HG02970 (cell line): ENCODE measurements at regions not wholly inside any gene's neighbourhood (a gene's known extent, or its start where the extent isn't known, plus 50 kb on each side); places are given as distances from the start of the nearest gene placed in this dataset.

ENCODE experiments used
- ATAC-seq: cut with Tn5 transposase; IDR thresholded peaks from one replicate; pipeline ENCODE4 v1.9.1; 2021; ENCODE audit warnings: mild to moderate bottlenecking, moderate library complexity, moderate number of reproducible peaks; ENCODE audit not compliant: unreplicated experiment, low FRiP score

DNA sequence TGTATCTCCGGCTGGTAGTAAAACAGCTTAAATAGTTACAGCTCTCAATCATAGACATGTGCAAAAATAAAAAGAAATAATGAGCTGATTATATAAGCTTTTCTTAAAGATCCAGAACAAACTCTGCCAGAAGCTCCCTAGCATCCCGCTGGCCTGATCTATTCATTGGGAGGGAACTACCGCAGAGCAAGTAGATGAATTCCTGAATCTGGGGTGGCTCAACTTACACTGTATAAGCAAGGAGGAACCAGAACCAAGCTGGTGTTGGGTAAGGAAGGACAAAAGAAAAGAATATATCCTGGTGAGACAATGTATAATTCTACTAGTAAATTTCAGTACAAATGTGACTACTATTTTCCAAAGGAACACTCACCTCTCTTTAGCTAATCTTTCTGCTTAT lies 1122.2 kb downstream of the OLFM4 start:
- no peak for ATAC-seq

DNA sequence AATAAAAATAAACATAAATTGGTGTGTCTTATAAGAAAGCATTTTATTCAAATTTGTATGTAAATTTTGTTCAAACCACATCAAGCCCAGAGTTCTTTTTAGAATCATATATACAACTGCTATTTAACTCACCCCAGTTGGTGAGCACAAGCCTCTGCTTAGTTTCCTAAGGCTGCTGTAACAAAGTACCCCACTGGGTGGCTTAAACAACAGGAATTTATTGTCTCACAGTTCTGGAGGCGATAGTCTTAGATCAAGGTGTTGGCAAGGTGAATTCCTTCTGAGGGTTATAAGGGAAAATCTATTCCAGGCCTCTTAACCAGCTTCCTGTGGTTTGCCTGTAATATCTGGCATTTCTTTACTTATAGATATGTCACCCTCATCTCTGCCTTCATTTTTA lies 1133.5 kb downstream of the OLFM4 start:
- no peak for ATAC-seq

DNA sequence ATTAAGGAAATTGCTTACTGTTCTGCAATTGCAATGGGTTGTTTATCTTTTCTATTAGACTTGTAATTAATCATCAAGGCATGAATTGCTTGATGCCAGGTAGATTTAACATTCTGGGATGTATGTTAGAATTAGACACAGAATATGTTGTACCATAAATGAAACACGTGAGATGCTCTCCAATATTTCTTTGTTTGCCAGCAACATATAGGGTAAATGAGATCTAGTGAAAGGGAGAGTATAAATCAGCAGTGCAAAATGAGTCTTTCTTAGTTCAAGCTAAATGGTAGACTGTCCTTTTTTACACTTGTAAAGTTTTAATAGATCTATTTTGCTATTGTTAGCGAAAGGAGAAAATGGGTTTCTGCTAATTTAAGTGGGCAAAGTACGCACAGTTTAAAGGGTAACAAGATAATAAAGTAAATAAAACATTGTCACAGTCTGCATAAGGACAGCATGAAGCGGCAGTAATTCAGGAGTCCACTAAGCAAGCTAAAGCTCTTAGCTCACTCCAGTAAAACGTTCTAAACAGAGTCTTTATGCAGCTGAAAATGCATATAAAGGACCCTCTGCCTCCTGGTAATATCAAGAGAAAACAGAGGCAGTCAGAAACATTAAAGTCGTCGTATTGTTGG lies 1137.1 kb downstream of the OLFM4 start:
- ATAC-seq: no peak

DNA sequence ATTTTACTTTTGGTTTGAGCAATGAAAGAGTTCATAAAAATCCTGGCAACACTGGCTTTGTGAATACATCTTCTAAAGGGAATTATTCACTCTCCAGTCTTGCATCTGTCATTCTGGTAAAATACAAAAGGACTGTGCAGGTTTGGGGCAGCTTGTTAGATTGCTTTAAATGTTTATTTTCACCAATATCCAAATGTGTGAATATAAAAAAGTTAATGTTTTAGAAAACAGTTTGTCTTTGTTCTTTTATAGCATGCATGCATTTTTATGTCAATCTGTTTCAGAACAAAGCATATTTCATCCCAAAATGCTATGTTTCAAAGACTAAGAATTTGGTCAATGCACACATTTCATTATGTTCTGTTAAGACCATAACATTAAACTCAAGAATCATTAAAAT lies 1145.4 kb downstream of the OLFM4 start:
- ATAC-seq: no peak

DNA sequence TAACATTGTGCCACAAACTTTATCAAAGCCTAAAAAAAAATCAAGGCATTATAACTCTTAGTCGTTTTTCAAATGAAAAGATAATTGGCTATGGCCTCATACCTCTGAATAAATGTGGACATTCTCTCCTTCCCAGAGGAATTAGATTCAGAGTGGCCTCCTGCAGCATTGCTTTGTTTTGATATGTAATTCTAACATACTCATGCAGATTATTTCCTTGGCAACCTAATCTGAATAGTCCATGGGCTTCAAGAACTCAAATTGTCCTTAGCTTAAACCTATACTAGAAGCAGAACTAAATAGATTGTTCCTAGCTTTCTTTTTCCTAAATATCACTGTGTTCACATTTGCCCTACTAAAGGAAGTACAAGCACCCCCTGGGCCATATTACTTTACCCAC lies 1146.9 kb downstream of the OLFM4 start:
- no peak for ATAC-seq

DNA sequence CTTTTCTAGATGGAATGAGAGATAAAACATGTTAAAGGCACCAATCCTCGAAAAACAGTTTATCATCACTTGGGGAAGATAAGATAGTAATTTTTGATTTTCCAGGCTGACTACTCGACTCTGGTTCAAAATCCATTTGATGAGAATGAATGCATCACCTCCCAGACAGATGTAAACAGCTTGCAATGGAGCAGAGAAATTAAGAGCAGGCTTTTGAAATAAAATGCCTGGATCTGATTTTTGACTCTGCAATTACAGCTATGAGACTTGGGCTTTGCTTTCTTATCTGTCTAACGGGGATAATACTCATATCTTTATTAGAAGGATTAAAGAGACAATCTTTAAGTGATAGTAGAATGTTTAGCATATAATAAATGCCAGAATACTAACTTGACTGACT lies 1148.9 kb downstream of the OLFM4 start:
- ATAC-seq: no peak

DNA sequence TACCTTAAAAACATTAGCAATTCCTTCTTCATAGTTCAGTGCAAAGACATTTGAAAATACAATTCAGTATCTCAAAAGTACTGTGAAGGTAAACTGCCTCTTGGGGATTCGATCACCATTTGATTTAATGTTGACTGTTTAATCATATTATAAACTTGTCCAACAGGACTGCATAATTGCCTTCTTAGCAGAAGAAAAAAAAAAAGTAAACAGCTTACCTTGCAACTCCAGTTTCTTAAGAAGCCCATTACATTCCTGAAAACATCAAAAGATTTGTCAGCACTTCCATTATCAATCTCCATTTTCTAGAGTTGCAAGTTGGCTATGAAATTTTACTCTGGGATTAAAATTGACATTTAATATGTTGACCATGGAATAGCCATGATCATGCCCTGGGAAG lies 1154.6 kb downstream of the OLFM4 start:
- no peak for ATAC-seq

DNA sequence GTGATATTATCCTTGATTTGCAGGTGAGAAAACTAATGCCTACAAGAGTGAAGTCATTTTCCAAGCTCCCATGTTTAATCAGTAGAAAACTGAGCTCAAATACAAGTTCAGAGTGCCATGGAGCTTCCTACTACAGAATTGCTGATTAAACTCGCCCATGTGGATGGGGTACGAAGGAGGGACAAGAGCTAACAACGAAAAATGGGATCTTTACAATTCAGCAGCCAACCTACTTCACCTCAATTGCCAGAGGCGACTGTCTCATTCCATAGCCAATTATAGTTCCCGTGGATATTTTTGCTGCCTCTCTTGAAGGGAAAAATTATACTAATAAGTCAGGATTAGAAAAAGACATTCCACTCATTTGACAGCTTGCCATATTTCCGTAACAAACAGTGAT lies 1155.1 kb downstream of the OLFM4 start:
- no peak for ATAC-seq

DNA sequence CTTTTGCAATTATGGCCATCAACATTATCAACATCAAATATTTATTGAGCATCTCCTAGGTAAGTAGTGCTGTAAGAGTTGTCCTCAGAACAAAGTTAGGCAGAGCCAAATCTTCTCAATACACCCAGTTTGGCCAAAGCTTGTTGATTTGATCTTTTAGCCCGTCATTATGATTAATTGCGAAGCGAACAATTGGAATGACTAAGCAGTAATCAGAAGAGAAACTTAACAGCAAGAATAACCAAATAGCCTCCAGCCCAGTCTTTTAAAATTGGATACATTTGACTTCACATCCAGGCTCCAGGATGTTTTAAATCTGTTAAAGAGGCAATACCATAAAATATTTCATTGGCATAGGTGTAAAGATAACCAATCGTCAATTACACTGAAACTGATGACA lies 1156.0 kb downstream of the OLFM4 start:
- ATAC-seq: no peak

DNA sequence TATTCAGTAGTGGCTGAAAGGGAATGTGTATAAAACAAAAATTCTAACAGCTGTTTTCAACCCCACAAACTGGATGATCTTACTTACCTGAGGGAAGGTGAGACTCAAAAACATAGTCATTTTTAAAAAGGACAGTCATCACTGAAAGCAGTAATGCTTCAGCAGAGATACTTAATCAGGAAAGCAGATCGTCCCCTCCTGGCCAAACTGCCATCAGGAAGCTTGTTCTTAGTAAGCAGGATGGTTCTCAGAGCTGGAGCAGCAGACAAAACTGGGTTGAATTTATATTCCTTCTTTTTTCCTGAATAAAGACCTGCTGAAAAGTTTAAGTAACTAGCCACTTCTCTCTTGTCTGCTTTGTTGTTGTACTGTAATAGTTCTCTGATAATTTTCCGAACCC lies 1156.5 kb downstream of the OLFM4 start:
- ATAC-seq: no peak

DNA sequence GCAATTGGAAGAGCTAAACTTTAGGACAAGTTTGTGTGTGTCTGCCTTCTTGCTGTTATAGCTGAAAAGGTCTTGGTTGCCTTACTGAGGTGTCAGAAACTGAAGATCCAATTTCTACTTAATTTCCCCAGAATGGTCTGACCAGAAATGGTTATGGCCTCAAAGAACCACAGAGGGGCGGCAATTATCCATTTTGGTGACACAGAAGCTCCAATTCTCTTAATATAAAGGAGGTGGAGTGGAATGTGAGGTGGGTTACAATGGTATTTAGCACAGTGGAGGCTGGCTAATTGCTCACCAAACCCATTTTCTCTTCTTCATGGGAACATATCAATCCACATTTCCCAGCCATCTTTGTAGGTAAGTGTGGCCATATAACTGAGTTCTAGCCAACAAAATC lies 1157.2 kb downstream of the OLFM4 start:
- no peak for ATAC-seq

DNA sequence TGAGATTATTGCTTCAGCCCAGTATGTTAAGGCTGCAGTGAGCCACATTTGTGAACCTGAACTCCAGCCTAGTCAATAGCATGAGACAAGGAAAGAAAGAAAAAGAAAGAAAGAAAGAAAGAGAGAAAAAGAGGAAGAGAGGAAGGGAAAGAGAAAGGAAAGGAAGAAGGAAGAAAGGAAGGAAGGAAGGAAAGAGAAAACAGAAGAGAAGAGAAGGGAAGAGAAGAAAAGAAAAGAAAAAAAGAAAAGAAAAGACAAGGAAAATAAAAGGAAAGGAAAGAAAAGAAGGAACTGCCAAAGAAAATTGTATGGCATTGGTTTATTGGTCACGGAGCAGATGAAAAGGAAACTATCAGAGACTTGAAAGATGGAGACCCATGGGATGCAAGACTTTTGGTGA lies 1158.8 kb downstream of the OLFM4 start:
- ATAC-seq: no peak

DNA sequence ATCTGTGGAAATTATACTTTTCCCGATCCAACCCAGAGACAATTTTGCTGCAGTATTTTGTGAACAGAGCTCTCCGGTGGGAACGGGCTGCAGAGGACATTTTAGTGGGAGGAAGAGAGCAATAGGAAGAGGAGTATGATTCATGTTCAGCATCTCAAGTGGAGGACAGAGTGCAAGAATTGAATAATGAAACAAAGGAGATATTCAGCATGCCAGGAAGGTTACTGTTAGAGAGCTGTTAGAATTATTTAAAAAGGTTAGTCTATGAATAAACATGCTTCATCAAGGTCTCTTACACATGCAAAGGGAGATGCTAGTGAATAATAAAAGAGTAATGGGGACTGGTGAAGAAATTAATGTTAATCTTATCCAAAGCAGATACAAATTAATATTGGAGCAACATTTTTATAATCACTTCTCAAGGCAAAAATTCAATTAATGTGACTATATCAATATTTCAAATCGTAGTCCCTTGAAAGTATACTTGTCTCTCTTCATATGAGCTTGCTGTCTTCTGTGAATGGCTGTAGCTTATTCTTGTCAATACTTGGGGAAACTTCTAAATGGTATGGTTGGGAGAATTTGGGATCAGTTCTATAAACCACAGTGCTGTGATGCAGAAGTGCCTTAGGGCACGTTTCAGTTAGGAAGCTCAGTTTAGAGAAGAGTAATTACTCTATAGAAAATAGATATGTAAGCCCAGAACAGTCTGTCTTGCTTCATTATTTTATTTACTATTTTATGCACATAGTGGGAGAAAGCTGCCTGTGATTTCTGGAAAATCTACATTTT lies 1165.8 kb downstream of the OLFM4 start:
- ATAC-seq: no peak

DNA sequence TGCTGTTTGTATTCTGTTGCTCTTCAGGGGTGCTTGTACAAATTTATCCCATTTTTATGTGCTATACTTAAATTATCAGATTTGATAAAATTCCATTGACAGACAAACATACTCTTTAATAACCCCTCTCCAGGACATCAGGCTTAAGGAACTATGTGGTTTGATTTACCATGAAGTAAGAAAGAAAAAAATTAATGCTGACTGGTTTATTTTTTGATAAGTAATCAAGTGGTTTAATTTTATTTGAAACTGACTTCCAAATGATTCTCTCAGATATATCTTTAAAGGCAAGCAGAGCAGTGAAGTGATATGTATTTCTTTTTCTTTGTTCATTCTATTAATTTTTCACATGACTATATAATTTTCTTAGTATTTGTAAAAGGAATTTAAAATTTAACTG lies 1168.1 kb downstream of the OLFM4 start:
- ATAC-seq: no peak

DNA sequence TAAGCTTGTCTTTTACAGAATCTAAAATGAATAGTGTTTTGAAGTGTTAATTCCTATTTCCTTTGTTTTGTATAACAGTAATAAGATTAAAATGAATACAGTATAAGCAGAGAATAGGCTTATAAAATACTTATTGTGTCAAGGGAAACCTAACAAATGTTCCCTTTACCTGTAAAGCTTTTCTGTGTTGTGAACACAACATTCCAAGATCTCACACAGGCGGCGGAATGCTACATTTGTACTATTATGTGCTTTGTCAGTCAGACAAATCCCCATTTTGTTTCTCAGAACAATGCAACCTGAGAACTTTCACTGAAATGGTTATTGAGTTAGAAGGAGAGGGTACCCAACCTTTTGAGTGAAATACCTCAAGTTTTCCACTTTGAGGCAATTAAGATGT lies 1170.3 kb downstream of the OLFM4 start:
- ATAC-seq: no peak

DNA sequence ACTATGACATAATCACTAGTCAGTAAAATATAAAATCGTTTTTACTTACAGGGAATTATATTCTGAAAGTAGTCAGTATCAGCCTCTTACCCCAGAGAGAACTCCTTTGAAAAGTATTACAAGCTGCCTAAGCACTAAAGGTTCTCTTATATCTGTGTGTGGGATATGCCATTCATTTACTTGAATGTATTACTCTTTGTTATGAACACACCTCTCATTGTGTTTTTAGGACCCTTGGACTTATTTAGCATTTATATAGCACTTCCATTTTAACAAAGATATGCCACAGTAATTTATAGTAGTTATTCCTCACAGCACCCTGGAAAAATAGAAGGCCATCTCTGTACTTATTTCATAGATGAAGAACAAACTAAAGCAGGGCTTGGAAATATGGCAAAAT lies 1178.0 kb downstream of the OLFM4 start:
- no peak for ATAC-seq

DNA sequence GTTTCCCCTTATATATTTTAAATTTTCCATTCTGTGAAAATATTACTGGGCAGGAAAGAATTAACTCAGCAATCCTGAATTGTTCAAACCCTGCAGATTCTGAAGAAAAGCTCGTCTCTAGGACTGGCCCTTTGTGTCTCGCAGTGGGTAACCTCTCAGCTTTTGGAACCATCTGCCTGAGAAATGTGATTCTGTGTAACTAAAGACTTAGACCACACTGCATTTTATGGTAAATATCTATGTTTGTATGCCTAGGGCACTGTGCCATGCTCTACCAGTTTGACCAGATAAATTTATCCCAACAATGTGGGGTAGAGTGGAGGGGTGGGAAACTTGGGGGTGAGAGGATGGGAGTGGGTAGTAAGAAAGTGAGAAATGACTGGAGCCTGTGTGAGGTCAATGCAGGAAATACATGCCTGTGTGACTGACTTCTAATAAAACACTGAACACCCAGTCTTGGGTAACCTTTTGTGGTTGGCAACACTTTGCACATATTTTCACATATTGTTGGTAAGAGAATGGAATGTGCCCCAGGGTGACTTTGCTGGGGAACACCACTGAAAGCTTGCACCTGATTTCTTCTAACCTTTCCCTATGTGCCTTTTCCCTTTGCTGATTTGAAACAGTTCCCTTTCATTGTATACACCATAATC lies 1181.9 kb downstream of the OLFM4 start:
- ATAC-seq: no peak

DNA sequence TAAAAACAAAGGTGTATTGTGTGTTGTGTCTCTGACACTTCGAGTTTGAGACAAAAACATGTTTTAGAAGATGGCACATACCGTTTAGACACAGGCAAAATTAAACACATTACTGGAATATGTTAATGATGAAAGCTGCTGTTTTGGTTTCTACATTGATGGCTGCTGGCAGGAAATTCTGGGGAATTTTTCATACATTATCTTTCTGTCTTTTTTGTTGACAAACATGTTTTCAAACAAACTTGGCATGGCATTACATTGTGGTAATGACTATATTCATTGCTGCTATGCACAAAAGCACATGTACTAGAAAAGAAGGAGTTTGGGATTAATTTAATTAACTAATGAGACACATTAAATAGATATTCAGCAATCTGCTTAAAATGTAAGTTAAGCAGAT lies 1187.6 kb downstream of the OLFM4 start:
- ATAC-seq: no peak

DNA sequence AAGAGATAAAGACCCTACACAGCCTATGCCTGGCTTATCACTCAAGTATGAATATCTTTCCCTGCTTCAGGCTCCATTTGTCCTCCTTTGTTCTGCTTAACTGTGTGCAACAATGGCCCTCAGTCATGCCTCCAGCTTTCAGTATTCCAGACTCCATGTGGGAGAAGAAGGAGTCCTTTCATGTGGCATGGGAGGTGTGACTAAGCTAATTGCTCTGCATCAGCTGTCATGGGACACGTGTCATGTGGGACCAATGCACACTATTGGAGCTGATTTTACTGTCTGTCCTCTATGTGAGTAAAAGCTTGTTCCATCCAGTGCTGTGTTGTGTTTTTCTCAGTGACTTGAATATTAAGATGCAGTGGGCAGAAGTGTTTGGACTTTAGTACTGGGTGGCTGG lies 1198.3 kb downstream of the OLFM4 start:
- no peak for ATAC-seq

DNA sequence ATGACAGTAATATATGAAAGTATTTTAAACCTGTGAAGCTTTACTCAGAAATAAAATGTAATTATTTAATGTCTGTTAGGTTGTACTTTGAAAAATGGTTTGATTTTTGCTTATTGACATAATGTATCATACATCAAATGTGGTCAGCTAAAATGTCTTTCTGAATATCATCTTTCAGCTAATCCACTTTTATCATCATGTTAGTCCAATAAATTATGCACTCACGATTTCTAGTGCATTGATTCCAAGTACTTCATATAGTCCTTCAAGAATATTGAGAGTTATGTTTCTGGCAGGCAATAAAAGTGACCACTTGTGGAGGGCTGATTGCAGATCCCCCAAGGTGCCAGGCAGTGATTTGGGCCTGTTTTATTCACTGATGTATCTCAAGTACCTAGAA lies 1204.1 kb downstream of the OLFM4 start:
- no peak for ATAC-seq

DNA sequence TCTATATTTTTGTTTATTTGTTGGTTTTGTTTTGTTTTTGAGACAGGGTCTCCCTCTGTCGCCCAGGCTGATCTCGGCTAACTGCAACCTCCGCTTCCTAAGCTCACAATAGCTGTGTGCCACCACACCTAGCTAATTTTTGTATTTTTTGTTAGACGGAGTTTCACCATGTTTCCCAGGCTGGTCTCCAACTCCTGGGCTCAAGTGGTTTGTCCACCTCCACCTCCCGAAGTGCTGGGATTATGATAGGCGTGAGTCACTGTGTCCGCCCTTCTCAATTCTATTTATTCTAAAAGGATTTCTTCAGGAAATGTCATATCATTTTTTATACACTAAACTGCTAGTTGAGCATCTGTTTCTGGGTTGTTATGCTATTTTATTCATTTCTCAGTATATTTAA lies 1206.0 kb downstream of the OLFM4 start:
- no peak for ATAC-seq

DNA sequence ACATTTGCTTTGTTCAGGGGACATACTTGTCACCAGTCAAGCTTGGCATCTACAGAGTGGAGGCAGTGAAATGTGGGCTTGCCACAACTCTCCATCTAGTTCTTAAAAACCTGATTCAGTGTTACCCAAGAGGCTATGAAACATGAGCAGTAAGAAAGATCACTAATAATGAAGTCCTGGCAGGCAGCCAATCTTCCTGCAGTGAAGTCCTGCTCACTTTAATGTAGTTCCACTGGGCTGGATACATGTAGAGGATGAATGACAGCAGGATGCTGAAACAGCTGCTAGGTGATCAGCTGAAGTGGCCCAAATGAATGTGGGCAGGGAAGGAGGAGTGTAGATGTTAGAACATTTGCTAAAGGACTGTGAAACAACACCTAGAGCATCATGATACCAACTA lies 1213.1 kb downstream of the OLFM4 start:
- ATAC-seq: no peak
